Dedifferentiated amniotic fluid mesenchymal stem cell (primary cell): ENCODE measurements at regions not wholly inside any gene's neighbourhood (a gene's known extent, or its start where the extent isn't known, plus 50 kb on each side); places are given as distances from the start of the nearest gene placed in this dataset.

Source experiments
- DNase-seq: peaks from one replicate; pipeline ENCODE4 v3.0.0-alpha.2; 2016; ENCODE audit errors: extremely low spot score

GRCh38 chr2:226275215-226275614, 524.4 kb downstream of the IRS1 start:
- DNase-seq, result no peak

- no peak for DNase-seq
Measured at GRCh38 chr2:226274143-226274542, 525.5 kb downstream of the IRS1 start.

- DNase-seq, result no peak
Measured at GRCh38 chr2:226273440-226273839, 526.2 kb downstream of the IRS1 start.

- no peak for DNase-seq
Measured at GRCh38 chr2:226272435-226272834, 527.2 kb downstream of the IRS1 start.

- DNase-seq, result no peak
Measured at GRCh38 chr2:226270285-226271058, 529.1 kb downstream of the IRS1 start.

- no peak for DNase-seq
Measured at GRCh38 chr2:226267516-226268289, 531.9 kb downstream of the IRS1 start.

- no peak for DNase-seq
Measured at GRCh38 chr2:226256709-226257376, 542.8 kb downstream of the IRS1 start.

- DNase-seq, result peak; percentile 18
Measured at GRCh38 chr2:226256237-226256636, 543.4 kb downstream of the IRS1 start.

GRCh38 chr2:226251661-226252060, 548.0 kb downstream of the IRS1 start:
- DNase-seq, result no peak

- DNase-seq, result no peak
Measured at GRCh38 chr2:226247289-226248275, 552.0 kb downstream of the IRS1 start.

- DNase-seq, result no peak
Measured at GRCh38 chr2:226234187-226234586, 565.4 kb downstream of the IRS1 start.

GRCh38 chr2:226233388-226233787, 566.2 kb downstream of the IRS1 start:
- DNase-seq, result no peak

- no peak for DNase-seq
Measured at GRCh38 chr2:226228080-226228479, 571.5 kb downstream of the IRS1 start.

GRCh38 chr2:226227341-226227740, 572.3 kb downstream of the IRS1 start:
- no peak for DNase-seq

- no peak for DNase-seq
Measured at GRCh38 chr2:226223704-226224103, 575.9 kb downstream of the IRS1 start.

GRCh38 chr2:226220511-226220910, 579.1 kb downstream of the IRS1 start:
- DNase-seq, result no peak

- DNase-seq, result no peak
Measured at GRCh38 chr2:226217191-226217590, 582.4 kb downstream of the IRS1 start.

GRCh38 chr2:226216575-226216974, 583.0 kb downstream of the IRS1 start:
- DNase-seq, result no peak

- DNase-seq, result no peak
Measured at GRCh38 chr2:226215902-226216503, 583.6 kb downstream of the IRS1 start.

GRCh38 chr2:226213717-226214116, 585.9 kb downstream of the IRS1 start:
- DNase-seq, result peak; percentile 84

GRCh38 chr2:226211439-226211838, 588.2 kb downstream of the IRS1 start:
- peak; percentile 74 for DNase-seq
